ENCODE measurements at regions not wholly inside any gene's neighbourhood (a gene's known extent, or its start where the extent isn't known, plus 50 kb on each side); places are given as distances from the start of the nearest gene placed in this dataset.

DNA sequence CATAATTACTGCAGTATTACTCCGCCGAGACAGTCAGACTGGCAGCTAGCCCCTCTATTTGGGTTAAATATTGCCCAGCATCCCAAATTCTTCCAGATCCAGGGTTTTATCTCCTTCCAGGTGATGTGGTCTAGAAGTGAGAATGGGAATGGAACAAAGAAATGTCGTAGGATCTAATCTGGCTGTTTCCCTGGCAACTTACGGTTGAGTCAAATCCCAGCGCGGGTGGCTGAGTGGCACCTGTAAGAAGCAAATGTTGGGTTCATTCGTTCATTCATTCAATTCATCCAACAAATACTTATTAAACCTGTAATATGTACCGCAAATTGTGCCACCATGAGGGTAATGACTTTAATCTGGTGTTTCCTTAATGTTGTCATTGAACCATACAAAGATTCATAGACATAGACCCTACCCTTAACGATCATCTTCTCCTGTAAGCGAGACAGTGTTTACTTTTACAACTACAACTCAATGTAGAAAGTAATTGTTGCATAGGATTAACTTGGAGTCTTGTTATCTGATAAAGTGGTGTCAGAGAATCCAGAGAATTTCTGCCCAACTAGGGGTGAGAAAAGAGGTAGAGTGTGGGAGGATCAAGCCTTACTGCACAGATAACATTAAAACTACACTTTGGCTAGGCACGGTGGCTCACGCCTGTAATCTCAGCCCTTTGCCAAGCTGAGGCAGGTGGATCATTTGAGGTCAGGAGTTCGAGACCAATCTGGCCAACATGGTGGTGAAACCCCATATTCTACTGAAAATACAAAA lies 91.3 kb upstream of the ADGRF1 start:
- no peak for TF ChIP-seq ZFX (IDR thresholded peaks at IDR 0.05; ENCODE audit: borderline replicate concordance)
- TF ChIP-seq, protein P1, sequence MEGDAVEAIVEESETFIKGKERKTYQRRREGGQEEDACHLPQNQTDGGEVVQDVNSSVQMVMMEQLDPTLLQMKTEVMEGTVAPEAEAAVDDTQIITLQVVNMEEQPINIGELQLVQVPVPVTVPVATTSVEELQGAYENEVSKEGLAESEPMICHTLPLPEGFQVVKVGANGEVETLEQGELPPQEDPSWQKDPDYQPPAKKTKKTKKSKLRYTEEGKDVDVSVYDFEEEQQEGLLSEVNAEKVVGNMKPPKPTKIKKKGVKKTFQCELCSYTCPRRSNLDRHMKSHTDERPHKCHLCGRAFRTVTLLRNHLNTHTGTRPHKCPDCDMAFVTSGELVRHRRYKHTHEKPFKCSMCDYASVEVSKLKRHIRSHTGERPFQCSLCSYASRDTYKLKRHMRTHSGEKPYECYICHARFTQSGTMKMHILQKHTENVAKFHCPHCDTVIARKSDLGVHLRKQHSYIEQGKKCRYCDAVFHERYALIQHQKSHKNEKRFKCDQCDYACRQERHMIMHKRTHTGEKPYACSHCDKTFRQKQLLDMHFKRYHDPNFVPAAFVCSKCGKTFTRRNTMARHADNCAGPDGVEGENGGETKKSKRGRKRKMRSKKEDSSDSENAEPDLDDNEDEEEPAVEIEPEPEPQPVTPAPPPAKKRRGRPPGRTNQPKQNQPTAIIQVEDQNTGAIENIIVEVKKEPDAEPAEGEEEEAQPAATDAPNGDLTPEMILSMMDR (IDR thresholded peaks at IDR 0.05): no peak
- H3K27ac ChIP-seq: no peak overlapping the region

DNA sequence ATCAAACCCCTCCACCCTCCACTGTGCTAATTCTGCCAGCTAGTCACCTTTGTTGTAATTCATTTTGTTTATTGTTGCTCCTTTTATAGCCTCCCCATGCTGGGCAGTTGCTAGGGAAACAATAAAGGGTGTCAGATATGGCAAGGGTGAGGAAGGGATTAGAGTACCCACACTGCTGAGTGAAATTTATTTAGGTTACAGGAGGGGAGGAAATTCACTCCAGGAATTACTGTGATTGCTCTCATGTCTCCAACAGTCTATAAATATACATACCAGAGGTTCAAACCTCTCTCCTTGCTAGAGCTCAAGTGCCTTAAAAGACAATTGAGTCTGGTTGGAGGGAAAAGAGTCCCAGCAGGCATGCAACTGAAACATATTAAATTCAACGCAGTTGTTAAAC lies 90.6 kb upstream of the ADGRF1 start:
- TF ChIP-seq, protein P1 (IDR thresholded peaks at IDR 0.05): no peak
- TF ChIP-seq ZFX (IDR thresholded peaks at IDR 0.05; ENCODE audit: borderline replicate concordance): no peak
- H3K27ac ChIP-seq: no peak overlapping the region

DNA sequence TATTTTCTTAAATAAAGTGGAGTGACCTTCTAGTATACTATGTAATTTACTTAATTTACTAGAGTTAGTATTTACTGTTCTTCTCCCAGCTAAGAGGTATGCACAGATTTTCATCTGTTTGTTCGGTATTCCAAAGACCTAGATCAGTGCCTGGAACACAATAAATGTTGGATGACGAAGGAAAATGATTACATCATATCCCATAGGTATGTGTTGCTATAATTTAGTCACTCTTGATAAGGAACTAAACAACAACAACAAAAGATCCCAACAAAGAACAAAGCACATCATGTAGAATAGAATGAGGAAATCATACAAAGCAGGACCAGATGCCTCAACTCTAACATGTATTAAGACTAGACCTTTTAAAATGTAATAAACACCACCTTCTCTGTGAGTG lies 89.6 kb upstream of the ADGRF1 start:
- H3K27ac ChIP-seq: no peak overlapping the region
- TF ChIP-seq, protein P1 (IDR thresholded peaks at IDR 0.05): no peak
- no peak for TF ChIP-seq ZFX (IDR thresholded peaks at IDR 0.05; ENCODE audit: borderline replicate concordance)

DNA sequence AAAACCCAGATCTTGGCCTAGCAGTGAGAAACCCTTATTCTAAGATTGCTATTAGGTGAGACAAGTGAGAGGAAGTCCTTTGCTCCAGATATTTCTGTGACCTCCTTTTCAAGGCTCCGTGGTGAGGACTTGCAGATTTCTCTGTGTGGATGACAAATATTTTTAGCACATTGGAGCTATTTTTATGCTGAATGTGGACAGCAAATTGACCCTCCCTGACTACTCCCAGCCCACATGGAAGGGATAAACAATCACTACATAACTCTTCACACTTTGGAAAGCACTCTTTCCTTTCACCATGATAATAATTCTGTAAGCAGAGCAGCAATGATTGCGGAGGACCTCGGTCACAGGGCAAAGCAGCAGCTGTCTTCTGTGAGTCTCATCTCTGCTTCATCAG lies 88.0 kb upstream of the ADGRF1 start:
- no peak overlapping the region for H3K27ac ChIP-seq
- TF ChIP-seq, protein P1 (IDR thresholded peaks at IDR 0.05): no peak
- no peak for TF ChIP-seq ZFX (IDR thresholded peaks at IDR 0.05; ENCODE audit: borderline replicate concordance)

DNA sequence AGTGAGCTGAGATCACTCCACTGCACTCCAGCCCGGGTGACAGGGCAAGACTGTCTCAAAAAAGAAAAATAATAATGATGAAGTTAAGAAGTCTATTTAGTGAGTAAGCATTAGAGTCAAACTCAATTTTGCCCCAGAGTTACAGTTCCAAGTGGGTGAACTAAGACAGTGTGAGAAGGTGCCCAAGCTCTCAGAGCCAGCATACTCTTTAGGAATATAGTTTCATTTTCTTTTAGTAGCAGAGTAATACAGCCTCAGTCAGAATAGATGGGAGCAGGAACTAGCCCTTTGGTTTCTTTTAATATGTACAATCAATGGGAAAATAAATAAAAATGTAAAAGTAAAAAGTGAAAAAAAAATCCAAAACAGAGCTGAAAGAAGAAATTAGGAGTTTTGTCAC lies 87.0 kb upstream of the ADGRF1 start:
- no peak for TF ChIP-seq ZFX (IDR thresholded peaks at IDR 0.05; ENCODE audit: borderline replicate concordance)
- TF ChIP-seq, protein P1 (IDR thresholded peaks at IDR 0.05): no peak
- H3K27ac ChIP-seq: no peak overlapping the region

DNA sequence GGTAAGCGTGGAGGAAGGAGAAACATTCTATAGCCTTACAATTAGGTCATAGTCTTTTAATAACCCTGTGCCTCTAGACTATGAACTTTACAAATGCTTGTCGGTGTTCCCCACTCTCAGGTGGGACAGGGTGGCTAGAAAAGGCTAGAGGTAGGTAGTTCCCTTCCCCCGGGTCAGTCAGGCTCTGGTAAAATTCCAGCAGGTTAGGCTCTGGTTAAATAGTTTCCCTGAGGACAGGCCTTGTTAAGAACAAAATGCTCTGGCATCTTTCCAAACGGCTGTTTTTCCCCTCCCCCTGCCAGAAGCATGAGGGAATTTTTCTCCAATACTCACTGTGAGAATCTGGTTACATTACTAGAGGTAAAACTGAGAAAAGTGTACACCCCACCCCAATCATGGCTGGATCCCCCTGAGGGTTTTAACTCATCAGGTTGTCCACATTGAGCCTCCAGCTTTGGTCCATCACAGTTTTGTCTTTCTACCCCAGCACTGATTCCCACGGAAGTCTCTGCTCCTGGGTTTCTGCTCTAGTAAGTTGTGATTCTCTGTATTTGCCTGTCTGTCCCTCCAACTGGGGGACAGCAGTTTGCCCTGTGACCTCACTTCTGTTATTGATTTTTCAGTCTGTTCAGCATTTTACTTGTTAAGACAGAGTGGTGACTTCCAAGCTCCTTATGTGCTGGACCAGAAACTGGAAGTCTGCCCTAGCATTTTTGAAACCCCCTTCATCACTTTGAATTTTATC lies 84.7 kb upstream of the ADGRF1 start:
- no peak overlapping the region for H3K27ac ChIP-seq
- TF ChIP-seq ZFX (IDR thresholded peaks at IDR 0.05; ENCODE audit: borderline replicate concordance): no peak
- TF ChIP-seq, protein P1 (IDR thresholded peaks at IDR 0.05): no peak

DNA sequence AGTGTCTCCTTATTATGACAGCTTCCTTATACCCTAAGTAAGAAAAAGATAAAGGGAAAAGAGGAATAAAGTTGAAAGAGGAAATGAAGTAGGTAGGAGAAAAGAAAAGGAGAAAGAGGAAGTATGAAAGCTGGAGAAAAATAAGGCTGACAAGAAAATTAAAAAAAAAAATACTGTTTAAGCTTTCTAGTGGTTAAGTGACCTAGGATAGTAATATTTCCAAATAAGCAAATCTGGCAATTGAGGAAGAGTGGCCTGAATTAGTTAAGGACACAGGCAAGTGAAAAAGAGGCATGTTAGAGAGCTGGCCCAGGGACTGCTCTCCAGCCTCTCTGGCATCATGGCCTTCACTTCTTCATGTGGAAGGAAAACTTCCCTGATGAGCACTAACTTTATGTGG lies 76.5 kb upstream of the ADGRF1 start:
- H3K27ac ChIP-seq: no peak overlapping the region
- TF ChIP-seq, protein P1 (IDR thresholded peaks at IDR 0.05): no peak
- TF ChIP-seq ZFX (IDR thresholded peaks at IDR 0.05; ENCODE audit: borderline replicate concordance): no peak
